DND-41 (cell line): ENCODE measurements at regions not wholly inside any gene's neighbourhood (a gene's known extent, or its start where the extent isn't known, plus 50 kb on each side); places are given as distances from the start of the nearest gene placed in this dataset.

Experiments used
- ATAC-seq: fragments of 200-7000 bp; cut with Tn5 transposase; 3 replicates; pipeline ENCODE4 v1.9.1; 2021; ENCODE audit warnings: low read depth; ENCODE audit not compliant: insufficient read depth
- DNase-seq: peaks from one replicate; pipeline ENCODE4 v3.0.0-alpha.2; 2020
- H2AFZ ChIP-seq: 2 replicates; pipeline ENCODE4 v1.6.0; 2012; ENCODE audit warnings: low read depth, low read length
- H3K27ac ChIP-seq: 2 replicates; pipeline ENCODE4 v1.5.1; 2012; ENCODE audit warnings: low read length, inconsistent platforms
- H3K27me3 ChIP-seq: fragments of 200-600 bp; sonication (generic); 2 replicates; pipeline ENCODE4 v1.6.0; 2012; ENCODE audit warnings: low read length, mild to moderate bottlenecking, inconsistent platforms; ENCODE audit not compliant: insufficient read depth, poor library complexity
- H3K36me3 ChIP-seq: 2 replicates; pipeline ENCODE4 v1.5.1; 2012; ENCODE audit warnings: low read length, inconsistent platforms; ENCODE audit not compliant: insufficient read depth
- H3K4me1 ChIP-seq: 2 replicates; pipeline ENCODE4 v1.5.1; 2012; ENCODE audit warnings: mild to moderate bottlenecking, low read length; ENCODE audit not compliant: insufficient read depth
- H3K4me2 ChIP-seq: 2 replicates; pipeline ENCODE4 v1.6.0; 2012; ENCODE audit warnings: mild to moderate bottlenecking, moderate library complexity, low read length, inconsistent platforms; ENCODE audit not compliant: insufficient read depth
- H3K4me3 ChIP-seq, 2 experiments: fragments of 200-600 bp in 1 of 2; shearing (Covaris generic) in 1 of 2; 2 replicates each; pipeline ENCODE4 v1.5.1; 2012 to 2016; ENCODE audit warnings: inconsistent platforms in 2 of 2, low read length in 2 of 2, mild to moderate bottlenecking in 2 of 2, low read depth in 1 of 2, moderate library complexity in 1 of 2
- H3K79me2 ChIP-seq: 2 replicates; pipeline ENCODE4 v1.6.0; 2012; ENCODE audit warnings: low read length, inconsistent platforms; ENCODE audit not compliant: insufficient read depth
- H3K9ac ChIP-seq: 2 replicates; pipeline ENCODE4 v1.6.0; 2012; ENCODE audit warnings: low read depth, mild to moderate bottlenecking, inconsistent platforms, low read length, moderate library complexity
- H3K9me3 ChIP-seq: 2 replicates; pipeline ENCODE4 v1.5.1; 2012; ENCODE audit warnings: low read length, moderate library complexity, mild to moderate bottlenecking, inconsistent platforms; ENCODE audit not compliant: insufficient read depth, severe bottlenecking
- H4K20me1 ChIP-seq: 2 replicates; pipeline ENCODE4 v1.6.0; 2012; ENCODE audit warnings: low read length; ENCODE audit not compliant: insufficient read depth
- CTCF ChIP-seq: IDR thresholded peaks from 2 replicates; pipeline ENCODE4 v1.5.1; 2012; ENCODE audit warnings: borderline replicate concordance, low read length, moderate library complexity, mild to moderate bottlenecking; ENCODE audit not compliant: poor library complexity, severe bottlenecking; ENCODE audit errors: extremely low read depth
- EZH2 ChIP-seq: IDR thresholded peaks from 3 replicates; pipeline ENCODE4 v1.6.1; 2012; ENCODE audit warnings: borderline replicate concordance, low read depth, mild to moderate bottlenecking, moderate library complexity, low read length, inconsistent platforms; ENCODE audit not compliant: severe bottlenecking

DNA sequence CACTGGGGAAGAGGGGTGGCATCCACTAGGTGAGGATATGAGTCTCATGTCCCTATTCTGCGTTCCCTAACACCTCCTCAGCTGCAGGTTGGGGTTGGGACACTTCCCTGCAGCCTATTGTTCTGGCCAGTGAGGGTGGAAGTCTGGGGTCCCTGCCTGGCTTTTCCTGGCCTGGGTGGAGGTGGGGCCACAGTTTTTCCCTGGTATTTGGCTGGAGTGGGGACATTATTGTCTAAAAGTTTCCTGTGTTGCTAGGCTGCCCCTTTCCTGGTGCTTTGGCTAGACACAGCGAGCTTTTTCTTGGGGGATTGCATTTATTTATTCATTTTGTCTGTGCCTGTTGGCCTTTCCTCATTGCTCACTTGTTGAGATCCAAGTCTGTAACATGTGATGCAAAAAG is 559.5 kb upstream of the IGFBP3 start:
- DNase-seq (no peak), ATAC-seq (no peak)
- H3K9me3 ChIP-seq, result no peaks in the 10 kb centered on the region
- H3K27me3 ChIP-seq, result no peaks in the 10 kb centered on the region
- no peaks in the 10 kb centered on the region for H3K4me1 ChIP-seq
- H2AFZ ChIP-seq, result no peak overlapping the region
- no peak overlapping the region for H3K4me2 ChIP-seq
- H3K27ac ChIP-seq, result no peak overlapping the region
- no peak overlapping the region for H3K9ac ChIP-seq
- no peaks in the 10 kb centered on the region for H3K79me2 ChIP-seq
- no peak for TF ChIP-seq EZH2
- H3K36me3 ChIP-seq, result no peaks in the 10 kb centered on the region
- H3K4me3 ChIP-seq, result no peak overlapping the region
- H4K20me1 ChIP-seq, result no peaks in the 10 kb centered on the region

DNA sequence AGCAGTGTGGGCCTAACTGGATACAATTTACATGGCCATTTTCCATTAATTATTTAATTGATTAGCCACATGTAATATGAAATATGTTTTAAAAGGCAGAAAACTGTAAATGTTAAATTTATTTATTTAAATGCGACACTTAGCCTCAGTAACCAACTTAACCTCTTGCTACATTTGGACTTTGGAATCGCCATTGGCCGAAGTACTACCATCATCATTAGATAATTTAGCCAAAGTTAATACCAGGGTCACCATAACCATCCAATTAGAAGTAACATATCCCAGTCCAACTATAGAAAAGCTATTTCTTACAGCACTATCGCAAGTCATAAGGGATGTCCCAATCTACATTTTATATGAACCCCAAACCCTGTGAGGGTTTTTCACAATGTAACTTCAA is 558.6 kb upstream of the IGFBP3 start:
- Histone ChIP-seq H3K4me3 (no peak overlapping the region), H3K79me2 (no peaks in the 10 kb centered on the region), H3K27ac (no peak overlapping the region), H3K36me3 (no peaks in the 10 kb centered on the region), H4K20me1 (no peaks in the 10 kb centered on the region), H3K4me2 (no peak overlapping the region), H2AFZ (no peak overlapping the region), H3K9me3 (peaks cover 2% of the 10 kb centered on the region), H3K4me1 (no peaks in the 10 kb centered on the region), H3K9ac (no peak overlapping the region), H3K27me3 (no peaks in the 10 kb centered on the region)
- DNase-seq (no peak), ATAC-seq (no peak)
- TF ChIP-seq CTCF (no peak), EZH2 (no peak)

- Histone ChIP-seq H2AFZ (no peak overlapping the region), H3K79me2 (no peaks in the 10 kb centered on the region), H4K20me1 (no peaks in the 10 kb centered on the region), H3K4me1 (no peaks in the 10 kb centered on the region), H3K9me3 (peaks cover 4% of the 10 kb centered on the region), H3K36me3 (no peaks in the 10 kb centered on the region), H3K27ac (no peak overlapping the region), H3K9ac (no peak overlapping the region), H3K4me2 (no peak overlapping the region), H3K4me3 (no peak overlapping the region), H3K27me3 (no peaks in the 10 kb centered on the region)
- no peak for DNase-seq
- TF ChIP-seq EZH2 (no peak), CTCF (no peak)
- no peak for ATAC-seq
Observed at GRCh38 chr7:46478046-46478445, 557.0 kb upstream of the IGFBP3 start.

DNA sequence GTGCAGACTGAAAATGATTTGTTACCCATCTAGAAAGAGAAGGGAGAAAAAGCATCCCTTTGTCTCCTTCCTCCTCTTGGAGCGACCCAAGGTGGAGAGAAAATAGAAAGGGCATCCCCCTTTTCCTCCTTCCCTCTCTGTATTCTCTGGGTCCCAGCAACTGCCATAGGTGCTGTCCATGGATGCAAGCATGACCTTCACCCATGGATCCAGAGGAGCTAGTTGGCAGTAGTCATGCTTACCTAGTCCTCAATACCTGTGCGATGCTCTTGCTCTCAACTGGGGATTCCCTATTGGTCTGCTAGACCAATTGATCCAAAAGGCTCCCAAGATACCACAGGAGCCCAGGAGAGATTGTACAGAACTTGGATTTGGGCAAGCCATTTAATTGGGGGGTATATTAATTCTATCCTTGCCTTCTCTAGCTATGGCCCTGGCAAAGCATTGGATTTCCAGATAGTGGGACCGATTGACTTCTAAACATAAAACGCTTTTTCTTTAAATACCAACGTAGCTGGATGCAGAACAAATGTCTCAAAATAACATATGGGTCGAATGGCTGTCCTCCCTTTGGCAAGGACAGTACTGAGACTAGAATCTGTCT is 547.8 kb upstream of the IGFBP3 start:
- Histone ChIP-seq H2AFZ (no peak overlapping the region), H4K20me1 (no peaks in the 10 kb centered on the region), H3K4me1 (no peaks in the 10 kb centered on the region), H3K27ac (no peak overlapping the region), H3K9me3 (peaks cover 41% of the 10 kb centered on the region), H3K27me3 (no peaks in the 10 kb centered on the region), H3K79me2 (no peaks in the 10 kb centered on the region), H3K4me2 (no peak overlapping the region), H3K9ac (no peak overlapping the region), H3K4me3 (no peak overlapping the region), H3K36me3 (no peaks in the 10 kb centered on the region)
- ATAC-seq (no peak), DNase-seq (peak; percentile 10)
- TF ChIP-seq EZH2 (no peak), CTCF (no peak)
